ENCODE measurements at regions not wholly inside any gene's neighbourhood (a gene's known extent, or its start where the extent isn't known, plus 50 kb on each side); places are given as distances from the start of the nearest gene placed in this dataset.

DNA sequence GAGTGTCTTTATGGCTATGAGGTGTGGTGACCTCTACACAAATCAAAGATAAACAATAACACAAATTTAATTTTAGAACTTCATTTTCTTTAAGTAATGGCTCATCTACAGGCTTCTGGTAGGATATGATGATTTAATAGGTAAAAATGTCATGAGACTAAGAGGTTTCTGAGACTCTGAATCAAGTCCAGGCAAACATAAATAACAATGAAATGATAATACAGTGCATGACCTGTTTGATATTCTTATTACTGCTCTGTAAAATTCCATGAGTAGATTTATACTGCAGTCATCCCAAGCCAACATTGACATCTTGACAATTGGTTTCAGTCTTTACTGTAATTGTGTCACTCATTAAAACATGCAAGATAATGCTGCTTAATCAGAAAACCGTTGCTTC is 936.8 kb downstream of the MCTP2 start:
- no peak overlapping the region for H3K27ac ChIP-seq (ENCODE audit: low read length)
- H3K36me3 ChIP-seq (replicated peaks; ENCODE audit: insufficient read depth, low read length): no peaks in the 10 kb centered on the region
- no peaks in the 10 kb centered on the region for H4K20me1 ChIP-seq (ENCODE audit: insufficient read depth, low read length)
- H3K9ac ChIP-seq (ENCODE audit: low read length): no peak overlapping the region
- H2AFZ ChIP-seq (ENCODE audit: low read length): no peak overlapping the region
- no peaks in the 10 kb centered on the region for H3K27me3 ChIP-seq (replicated peaks; ENCODE audit: insufficient read depth, low read length)
- H3K4me2 ChIP-seq (ENCODE audit: low read depth, low read length): no peak overlapping the region
- no peak for DNase-seq
- H3K4me1 ChIP-seq (ENCODE audit: low read length): no peaks in the 10 kb centered on the region
- no peaks in the 10 kb centered on the region for H3K9me2 ChIP-seq (replicated peaks; ENCODE audit: insufficient read depth, low read length)
- H3F3A ChIP-seq (ENCODE audit: insufficient read depth, low read length): no peaks in the 10 kb centered on the region
- no peaks in the 10 kb centered on the region for H3K9me3 ChIP-seq (replicated peaks; ENCODE audit: insufficient read depth, low read length)
- no peaks in the 10 kb centered on the region for H3K79me2 ChIP-seq (ENCODE audit: low read length)
- TF ChIP-seq EZH2phosphoT487 (IDR thresholded peaks at IDR 0.05; ENCODE audit: low read length): no peak
- TF ChIP-seq, protein P1, sequence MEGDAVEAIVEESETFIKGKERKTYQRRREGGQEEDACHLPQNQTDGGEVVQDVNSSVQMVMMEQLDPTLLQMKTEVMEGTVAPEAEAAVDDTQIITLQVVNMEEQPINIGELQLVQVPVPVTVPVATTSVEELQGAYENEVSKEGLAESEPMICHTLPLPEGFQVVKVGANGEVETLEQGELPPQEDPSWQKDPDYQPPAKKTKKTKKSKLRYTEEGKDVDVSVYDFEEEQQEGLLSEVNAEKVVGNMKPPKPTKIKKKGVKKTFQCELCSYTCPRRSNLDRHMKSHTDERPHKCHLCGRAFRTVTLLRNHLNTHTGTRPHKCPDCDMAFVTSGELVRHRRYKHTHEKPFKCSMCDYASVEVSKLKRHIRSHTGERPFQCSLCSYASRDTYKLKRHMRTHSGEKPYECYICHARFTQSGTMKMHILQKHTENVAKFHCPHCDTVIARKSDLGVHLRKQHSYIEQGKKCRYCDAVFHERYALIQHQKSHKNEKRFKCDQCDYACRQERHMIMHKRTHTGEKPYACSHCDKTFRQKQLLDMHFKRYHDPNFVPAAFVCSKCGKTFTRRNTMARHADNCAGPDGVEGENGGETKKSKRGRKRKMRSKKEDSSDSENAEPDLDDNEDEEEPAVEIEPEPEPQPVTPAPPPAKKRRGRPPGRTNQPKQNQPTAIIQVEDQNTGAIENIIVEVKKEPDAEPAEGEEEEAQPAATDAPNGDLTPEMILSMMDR (IDR thresholded peaks at IDR 0.05; ENCODE audit: low read length): no peak
- TF ChIP-seq EZH2 (optimal IDR thresholded peaks at IDR 0.05; ENCODE audit: low read depth, low read length): no peak
- no peak overlapping the region for H3K4me3 ChIP-seq (ENCODE audit: low read length)

DNA sequence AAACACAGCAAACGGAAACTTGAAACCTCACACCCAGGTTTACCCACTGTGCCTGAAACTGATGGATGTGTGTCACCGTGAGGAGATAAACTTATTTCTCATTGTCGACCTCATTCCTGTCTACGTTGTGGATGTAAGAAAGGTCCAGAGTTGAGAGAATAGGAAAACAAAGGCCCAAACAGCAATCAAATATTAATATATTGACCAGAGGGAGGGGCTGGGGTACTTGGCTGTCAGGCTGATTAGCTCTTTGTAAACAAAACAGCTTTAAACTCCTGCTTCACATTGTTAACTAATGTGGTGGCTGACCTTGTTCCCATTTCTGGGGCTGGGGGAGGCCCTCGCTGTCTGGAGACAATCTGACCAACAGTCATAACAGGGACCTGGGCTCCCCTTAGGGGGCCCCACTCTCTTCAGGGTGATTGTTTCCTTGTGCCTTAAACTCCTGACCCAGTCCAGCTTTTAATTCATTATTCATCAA is 937.6 kb downstream of the MCTP2 start:
- H3K4me2 ChIP-seq (ENCODE audit: low read depth, low read length): no peak overlapping the region
- H3K9me2 ChIP-seq (replicated peaks; ENCODE audit: insufficient read depth, low read length): no peaks in the 10 kb centered on the region
- no peaks in the 10 kb centered on the region for H3K27me3 ChIP-seq (replicated peaks; ENCODE audit: insufficient read depth, low read length)
- H2AFZ ChIP-seq (ENCODE audit: low read length): no peak overlapping the region
- H3K4me3 ChIP-seq (ENCODE audit: low read length): no peak overlapping the region
- no peak overlapping the region for H3K27ac ChIP-seq (ENCODE audit: low read length)
- no peaks in the 10 kb centered on the region for H4K20me1 ChIP-seq (ENCODE audit: insufficient read depth, low read length)
- H3K9ac ChIP-seq (ENCODE audit: low read length): no peak overlapping the region
- no peaks in the 10 kb centered on the region for H3F3A ChIP-seq (ENCODE audit: insufficient read depth, low read length)
- TF ChIP-seq EZH2phosphoT487 (IDR thresholded peaks at IDR 0.05; ENCODE audit: low read length): no peak
- TF ChIP-seq, protein P1 (IDR thresholded peaks at IDR 0.05; ENCODE audit: low read length): no peak
- no peak for TF ChIP-seq EZH2 (optimal IDR thresholded peaks at IDR 0.05; ENCODE audit: low read depth, low read length)
- no peaks in the 10 kb centered on the region for H3K4me1 ChIP-seq (ENCODE audit: low read length)
- no peaks in the 10 kb centered on the region for H3K36me3 ChIP-seq (replicated peaks; ENCODE audit: insufficient read depth, low read length)
- DNase-seq: no peak
- no peaks in the 10 kb centered on the region for H3K9me3 ChIP-seq (replicated peaks; ENCODE audit: insufficient read depth, low read length)
- no peaks in the 10 kb centered on the region for H3K79me2 ChIP-seq (ENCODE audit: low read length)

DNA sequence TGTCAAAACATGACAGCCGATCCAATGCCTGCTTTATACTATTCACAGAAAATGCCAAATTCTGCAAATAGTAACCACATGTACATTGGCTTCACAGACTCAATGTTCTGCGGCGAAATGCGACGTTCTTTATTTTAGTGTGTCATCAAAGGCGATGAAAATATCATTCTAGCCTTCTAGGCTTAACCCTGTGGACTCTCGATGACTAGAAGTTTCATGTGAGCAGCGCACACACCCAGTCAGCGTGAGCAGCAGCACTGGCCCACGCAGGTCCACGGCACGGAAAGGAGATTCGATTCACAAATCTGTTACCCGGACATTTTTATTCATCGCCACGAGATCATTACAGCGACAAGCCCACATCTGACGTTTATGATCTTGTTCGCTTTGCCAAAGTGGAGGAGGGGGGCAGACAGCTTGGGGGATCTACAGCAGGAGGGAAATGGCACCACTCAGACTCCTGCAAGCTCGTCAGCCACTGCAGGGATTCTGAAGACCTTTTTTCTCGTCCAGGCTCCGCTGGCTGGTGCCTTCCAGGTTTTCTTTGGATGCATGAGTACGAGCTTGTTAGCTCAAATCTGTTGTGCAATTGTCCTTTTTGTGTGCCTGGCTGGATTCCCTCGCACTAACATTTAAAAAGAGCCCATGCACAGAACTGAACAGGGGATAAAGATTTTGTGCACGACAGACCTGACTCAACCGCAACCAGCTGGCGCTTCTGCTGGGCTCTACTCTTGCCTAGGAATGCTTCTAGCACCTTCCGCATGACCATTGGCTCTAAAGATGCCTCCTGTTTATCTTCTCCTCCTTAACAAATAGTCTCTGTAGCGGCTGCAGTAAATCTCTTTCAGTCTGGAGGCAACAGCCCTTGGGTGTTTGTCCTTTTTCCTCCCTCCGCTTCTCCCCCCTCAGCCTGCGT is 938.4 kb downstream of the MCTP2 start:
- Histone ChIP-seq H3K4me3 (ENCODE audit: low read length) (no peak overlapping the region), H3K79me2 (ENCODE audit: low read length) (no peaks in the 10 kb centered on the region), H3K9me3 (replicated peaks; ENCODE audit: insufficient read depth, low read length) (no peaks in the 10 kb centered on the region), H2AFZ (ENCODE audit: low read length) (no peak overlapping the region), H3K27me3 (replicated peaks; ENCODE audit: insufficient read depth, low read length) (no peaks in the 10 kb centered on the region), H3K9me2 (replicated peaks; ENCODE audit: insufficient read depth, low read length) (no peaks in the 10 kb centered on the region), H3K4me2 (ENCODE audit: low read depth, low read length) (no peak overlapping the region), H4K20me1 (ENCODE audit: insufficient read depth, low read length) (no peaks in the 10 kb centered on the region), H3K27ac (ENCODE audit: low read length) (no peak overlapping the region), H3K36me3 (replicated peaks; ENCODE audit: insufficient read depth, low read length) (no peaks in the 10 kb centered on the region), H3K4me1 (ENCODE audit: low read length) (no peaks in the 10 kb centered on the region), H3F3A (ENCODE audit: insufficient read depth, low read length) (no peaks in the 10 kb centered on the region), H3K9ac (ENCODE audit: low read length) (no peak overlapping the region)
- DNase-seq: no peak
- TF ChIP-seq, protein P1 (IDR thresholded peaks at IDR 0.05; ENCODE audit: low read length): no peak
- TF ChIP-seq EZH2 (optimal IDR thresholded peaks at IDR 0.05; ENCODE audit: low read depth, low read length) (no peak), EZH2phosphoT487 (IDR thresholded peaks at IDR 0.05; ENCODE audit: low read length) (no peak)

Data from MM.1S (cell line).